Body of pancreas (tissue), 4 donors: ENCODE measurements at regions not wholly inside any gene's neighbourhood (a gene's known extent, or its start where the extent isn't known, plus 50 kb on each side); places are given as distances from the start of the nearest gene placed in this dataset.

Experiments
- ATAC-seq: fragments of 150-250 bp; one replicate; pipeline ENCODE4 v1.9.1; 2016
- DNase-seq, 4 donors: peaks; one replicate each; pipeline ENCODE4 v3.0.0-alpha.2; 2019
- H3K27ac ChIP-seq, 4 donors: fragments of 200-600 bp; sonication (generic); 1 replicate in 3 of 4; 2 replicates in 1 of 4; pipeline versions ENCODE4 v1.5.1 to v1.6.1; 2016 to 2019; ENCODE audit warnings: mild to moderate bottlenecking in 1 of 4, mixed read lengths in 1 of 4, moderate library complexity in 1 of 4
- H3K27me3 ChIP-seq, 2 donors: fragments of 200-600 bp; sonication (generic); one replicate each; pipeline ENCODE4 v1.6.0; 2016; ENCODE audit warnings: mild to moderate bottlenecking in 1 of 2
- H3K36me3 ChIP-seq, 2 donors: fragments of 200-600 bp; sonication (generic); replicated peaks in 1 of 2; 2 replicates each; pipeline ENCODE4 v1.5.1; 2016; ENCODE audit warnings: low read depth in 2 of 2; ENCODE audit not compliant: insufficient read depth in 1 of 2
- H3K4me1 ChIP-seq: fragments of 200-600 bp; sonication (generic); one replicate; pipeline ENCODE4 v1.6.0; 2016
- H3K4me3 ChIP-seq, 2 donors: fragments of 200-600 bp; sonication (generic); 1 replicate in 1 of 2; 2 replicates in 1 of 2; pipeline ENCODE4 v1.5.1; 2016 to 2019
- H3K9me3 ChIP-seq, 3 donors: fragments of 200-600 bp; sonication (generic); 1 replicate in 2 of 3; 2 replicates in 1 of 3; pipeline ENCODE4 v1.5.1; 2016
- POLR2A ChIP-seq, 3 donors: fragments of 450-650 bp; IDR thresholded peaks; one replicate each; pipeline ENCODE4 v1.6.1; 2016; ENCODE audit warnings: antibody characterized with exemption in 3 of 3, mild to moderate bottlenecking in 2 of 3
- WGBS, 2 donors: methylation state at CpG; one replicate each; pipeline ENCODE4 v1.1.5; 2017; 5-methylcytosine and 5-hydroxymethylcytosine counted together
- intact Hi-C: fragments of 100-400 bp; cut with DNase I; formaldehyde crosslinking; loops from one replicate; pipeline ENCODE4 v1.15.1; 2023
- TF ChIP-seq, protein P1 (sequence below), 7 experiments: fragments of 450-650 bp in 4 of 7; fragments of 200-600 bp in 3 of 7; sonication (generic) in 3 of 7; IDR thresholded peaks; one replicate each; pipeline ENCODE4 v1.5.1; 2016 to 2019; ENCODE audit warnings: antibody characterized with exemption in 7 of 7

DNA sequence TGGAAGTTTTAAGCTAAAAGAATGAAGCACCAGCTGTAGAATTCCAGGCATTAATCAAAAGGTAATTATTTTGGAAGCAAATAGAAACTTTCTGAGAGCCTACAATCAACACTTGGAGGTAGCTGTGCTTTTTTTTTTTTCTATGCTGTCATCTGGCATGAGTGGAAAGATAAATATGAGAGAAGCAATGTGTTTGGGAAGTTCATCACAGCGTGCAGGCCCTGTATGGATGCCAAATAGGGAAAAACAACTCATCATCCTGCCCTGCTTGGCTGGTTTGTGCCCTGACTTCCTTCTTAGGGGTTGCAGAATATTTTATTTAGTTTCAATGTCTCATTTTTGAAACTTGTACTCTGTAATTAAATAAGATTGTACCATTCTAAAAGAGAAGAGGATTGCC lies 437.4 kb downstream of the PIK3C3 start:
- Histone ChIP-seq H3K36me3 (no peaks in the 10 kb centered on the region), H3K27ac (no peak overlapping the region), H3K9me3 (no peaks in the 10 kb centered on the region), H3K4me3 (no peak overlapping the region), H3K4me1 (no peaks in the 10 kb centered on the region), H3K27me3 (no peaks in the 10 kb centered on the region)
- intact Hi-C loops, result no loop called here
- ATAC-seq, result no peak
- DNase-seq, result no peak
- WGBS, 2 donors, result 22 to 24% methylated on average over 1 of the region's 1 CpG
- no peak for TF ChIP-seq POLR2A (IDR thresholded peaks at IDR 0.05)
- TF ChIP-seq, protein P1, sequence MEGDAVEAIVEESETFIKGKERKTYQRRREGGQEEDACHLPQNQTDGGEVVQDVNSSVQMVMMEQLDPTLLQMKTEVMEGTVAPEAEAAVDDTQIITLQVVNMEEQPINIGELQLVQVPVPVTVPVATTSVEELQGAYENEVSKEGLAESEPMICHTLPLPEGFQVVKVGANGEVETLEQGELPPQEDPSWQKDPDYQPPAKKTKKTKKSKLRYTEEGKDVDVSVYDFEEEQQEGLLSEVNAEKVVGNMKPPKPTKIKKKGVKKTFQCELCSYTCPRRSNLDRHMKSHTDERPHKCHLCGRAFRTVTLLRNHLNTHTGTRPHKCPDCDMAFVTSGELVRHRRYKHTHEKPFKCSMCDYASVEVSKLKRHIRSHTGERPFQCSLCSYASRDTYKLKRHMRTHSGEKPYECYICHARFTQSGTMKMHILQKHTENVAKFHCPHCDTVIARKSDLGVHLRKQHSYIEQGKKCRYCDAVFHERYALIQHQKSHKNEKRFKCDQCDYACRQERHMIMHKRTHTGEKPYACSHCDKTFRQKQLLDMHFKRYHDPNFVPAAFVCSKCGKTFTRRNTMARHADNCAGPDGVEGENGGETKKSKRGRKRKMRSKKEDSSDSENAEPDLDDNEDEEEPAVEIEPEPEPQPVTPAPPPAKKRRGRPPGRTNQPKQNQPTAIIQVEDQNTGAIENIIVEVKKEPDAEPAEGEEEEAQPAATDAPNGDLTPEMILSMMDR (IDR thresholded peaks at IDR 0.05), result no peak

DNA sequence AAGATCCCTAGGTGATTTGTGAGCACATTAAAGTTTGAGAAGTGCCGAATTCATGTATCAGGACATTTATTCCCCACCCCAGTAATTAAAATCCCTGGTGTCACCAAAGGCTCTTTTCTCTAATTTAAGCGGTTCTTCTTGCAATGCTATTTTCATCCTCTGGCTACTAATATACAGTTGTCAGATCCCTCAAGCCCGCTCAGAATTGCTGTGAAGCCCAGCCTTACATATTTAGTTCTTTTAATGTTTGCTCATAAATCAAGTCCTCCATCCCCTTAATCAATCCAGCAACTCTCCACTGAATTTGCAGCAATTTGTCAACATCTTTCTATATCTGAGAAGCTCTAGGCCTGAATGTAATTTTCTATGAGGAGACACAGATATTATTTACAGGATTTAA lies 437.9 kb downstream of the PIK3C3 start:
- 50 to 65% methylated on average over 3 of the region's 3 CpGs for WGBS, 2 donors
- TF ChIP-seq POLR2A (IDR thresholded peaks at IDR 0.05), result no peak
- TF ChIP-seq, protein P1 (IDR thresholded peaks at IDR 0.05), result no peak
- Histone ChIP-seq H3K36me3 (no peaks in the 10 kb centered on the region), H3K27me3 (no peaks in the 10 kb centered on the region), H3K4me3 (no peak overlapping the region), H3K9me3 (no peaks in the 10 kb centered on the region), H3K27ac (no peak overlapping the region), H3K4me1 (no peaks in the 10 kb centered on the region)
- no peak for DNase-seq
- intact Hi-C loops, result no loop called here
- no peak for ATAC-seq

DNA sequence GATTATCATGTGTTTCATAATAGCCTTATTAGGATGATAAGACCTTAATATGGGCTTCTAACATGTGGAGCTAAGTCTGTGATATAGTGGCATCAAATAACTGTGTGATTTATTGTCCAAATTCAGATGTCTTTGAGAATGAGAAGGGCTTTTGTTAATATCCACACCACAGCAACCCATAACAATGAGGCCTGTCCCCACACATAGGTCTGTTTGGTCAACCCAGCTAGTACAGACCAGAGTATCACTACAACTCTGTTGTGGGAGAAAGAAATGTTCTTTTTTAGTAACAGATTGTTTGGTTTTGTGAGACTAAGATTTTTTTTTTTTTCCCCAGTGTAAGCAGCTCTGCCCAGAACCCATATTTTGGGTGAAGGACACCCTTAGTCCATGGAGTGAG lies 439.2 kb downstream of the PIK3C3 start:
- H3K9me3 ChIP-seq, result no peaks in the 10 kb centered on the region
- H3K36me3 ChIP-seq, result no peaks in the 10 kb centered on the region
- H3K27ac ChIP-seq, result no peak overlapping the region
- TF ChIP-seq, protein P1 (IDR thresholded peaks at IDR 0.05), result no peak
- no peak for TF ChIP-seq POLR2A (IDR thresholded peaks at IDR 0.05)
- no peaks in the 10 kb centered on the region for H3K4me1 ChIP-seq
- intact Hi-C loops, result no loop called here
- no peak for ATAC-seq
- no peak for DNase-seq
- no peak overlapping the region for H3K4me3 ChIP-seq
- H3K27me3 ChIP-seq, result no peaks in the 10 kb centered on the region

DNA sequence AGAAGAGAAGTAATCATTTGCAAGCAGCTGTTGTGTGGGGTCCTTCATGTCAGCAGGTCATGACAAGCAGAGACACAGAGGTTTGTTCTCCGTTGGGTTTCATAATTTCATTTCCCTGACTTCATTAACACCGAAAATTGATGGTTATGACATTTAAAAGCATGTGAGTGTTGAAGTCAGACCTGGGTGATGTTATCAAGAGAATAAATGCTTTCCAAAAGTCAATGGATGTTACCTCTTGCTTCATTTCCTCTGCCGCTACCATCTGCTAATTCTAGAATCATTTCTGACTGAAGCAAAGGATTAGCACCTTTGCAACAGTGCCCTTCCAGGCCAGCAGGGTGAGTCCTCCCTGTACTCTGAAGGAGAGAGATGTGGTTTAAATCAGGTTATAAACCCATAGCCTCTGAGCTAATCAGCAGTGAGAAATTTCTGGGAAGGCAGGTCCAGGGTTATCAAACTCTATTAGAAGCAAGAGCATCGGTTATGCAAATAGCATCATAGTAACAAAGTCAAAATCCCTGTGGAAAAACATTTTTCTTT lies 446.2 kb downstream of the PIK3C3 start:
- Histone ChIP-seq H3K27ac (no peak overlapping the region), H3K4me3 (no peak overlapping the region), H3K27me3 (no peaks in the 10 kb centered on the region), H3K4me1 (no peaks in the 10 kb centered on the region), H3K9me3 (no peaks in the 10 kb centered on the region), H3K36me3 (no peaks in the 10 kb centered on the region)
- 67 to 76% methylated on average over 4 of the region's 4 CpGs for WGBS, 2 donors
- ATAC-seq, result no peak
- intact Hi-C loops, result no loop called here
- DNase-seq, result no peak
- TF ChIP-seq POLR2A (IDR thresholded peaks at IDR 0.05), result no peak
- TF ChIP-seq, protein P1 (IDR thresholded peaks at IDR 0.05), result no peak

DNA sequence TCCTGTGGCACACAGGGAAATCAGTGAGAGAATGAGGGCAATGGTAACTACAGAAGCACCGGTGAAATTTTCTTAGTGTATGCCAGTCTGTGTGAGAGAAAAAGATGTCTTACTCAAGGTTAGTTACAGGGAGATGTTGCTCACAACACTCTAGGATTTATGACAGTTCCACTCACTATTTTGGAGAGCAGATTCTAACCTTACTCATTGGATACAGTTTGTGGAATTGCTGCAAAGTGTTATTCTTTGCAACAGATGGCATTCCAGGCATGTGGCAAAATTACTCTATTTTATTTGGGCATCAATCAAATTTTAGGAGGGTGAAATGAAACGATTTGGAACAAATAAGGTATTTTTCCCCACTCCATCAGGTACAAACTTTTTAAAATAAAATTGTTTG lies 449.1 kb downstream of the PIK3C3 start:
- no peak overlapping the region for H3K27ac ChIP-seq
- TF ChIP-seq, protein P1 (IDR thresholded peaks at IDR 0.05), result no peak
- TF ChIP-seq POLR2A (IDR thresholded peaks at IDR 0.05), result no peak
- H3K27me3 ChIP-seq, result no peaks in the 10 kb centered on the region
- no peaks in the 10 kb centered on the region for H3K4me1 ChIP-seq
- no peak for ATAC-seq
- DNase-seq, result no peak
- intact Hi-C loops, result no loop called here
- H3K36me3 ChIP-seq, result no peaks in the 10 kb centered on the region
- no peak overlapping the region for H3K4me3 ChIP-seq
- H3K9me3 ChIP-seq, result no peaks in the 10 kb centered on the region
- 43 to 52% methylated on average over 2 of the region's 2 CpGs for WGBS, 2 donors
